ENCODE measurements at regions not wholly inside any gene's neighbourhood (a gene's known extent, or its start where the extent isn't known, plus 50 kb on each side); places are given as distances from the start of the nearest gene placed in this dataset.
"Not testable (repeated sequence)": the region's sequence is repeated elsewhere in the genome, so short reads cannot be mapped to it uniquely, and the experiment has no call there.

GRCh38 chr6:4447639-4448330, 312.4 kb upstream of the ECI2 start:
- no peak for DNase-seq

- DNase-seq: no peak
These were observed 311.6 kb upstream of the ECI2 start for GRCh38 chr6:4446982-4447381.

GRCh38 chr6:4441981-4442434, 306.6 kb upstream of the ECI2 start:
- no peak for DNase-seq

- no peak for DNase-seq
These were observed 303.8 kb upstream of the ECI2 start for GRCh38 chr6:4439159-4439558.

- no peak for DNase-seq
These were observed 302.0 kb upstream of the ECI2 start for GRCh38 chr6:4437342-4437741.

DNA sequence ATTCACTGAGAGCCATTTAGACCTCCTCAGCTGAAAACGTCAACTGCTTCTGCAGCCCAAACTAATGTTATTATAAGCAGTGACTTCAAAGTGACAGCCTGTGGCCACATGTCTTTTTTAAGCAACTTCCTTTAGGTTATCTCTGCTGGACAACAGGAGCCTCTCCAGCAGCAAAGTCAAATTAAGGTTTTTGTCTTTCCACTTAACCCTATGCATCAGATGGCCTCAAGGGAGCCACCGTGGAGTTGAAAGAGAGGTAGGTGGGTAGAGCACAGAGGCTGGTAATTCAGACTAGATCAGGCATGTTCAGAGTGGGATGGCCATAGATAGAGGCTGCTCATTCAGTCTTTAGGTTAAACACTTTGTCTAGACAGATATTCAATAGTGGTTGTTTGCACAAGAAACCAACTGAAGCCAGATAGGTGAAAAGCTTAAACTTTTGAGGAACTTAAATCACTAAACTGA, 300.6 kb upstream of the ECI2 start:
- DNase-seq: no peak

GRCh38 chr6:4434655-4435054, 299.3 kb upstream of the ECI2 start:
- DNase-seq: no peak

- no peak for DNase-seq
These were observed 297.8 kb upstream of the ECI2 start for GRCh38 chr6:4433199-4433598.

- DNase-seq: no peak
These were observed 291.6 kb upstream of the ECI2 start for GRCh38 chr6:4426968-4427367.

DNA sequence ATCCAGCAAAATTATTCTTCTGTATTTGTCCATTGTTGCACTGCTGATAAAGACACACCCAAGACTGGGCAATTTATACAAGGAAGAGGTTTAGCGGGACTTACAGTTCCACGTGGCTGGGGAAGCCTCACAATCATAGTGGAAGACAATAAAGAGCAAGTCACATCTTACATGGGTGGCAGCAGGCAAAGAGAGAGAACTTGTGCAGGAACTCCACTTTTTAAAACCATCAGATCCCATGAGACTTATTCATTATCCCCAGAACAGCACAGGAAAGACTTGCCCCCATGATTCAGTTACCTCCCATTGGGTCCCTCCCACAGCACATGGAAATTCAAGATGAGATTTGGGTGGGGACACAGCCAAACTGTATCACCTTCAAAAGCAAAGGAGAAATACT, 286.5 kb upstream of the ECI2 start:
- DNase-seq: no peak

DNA sequence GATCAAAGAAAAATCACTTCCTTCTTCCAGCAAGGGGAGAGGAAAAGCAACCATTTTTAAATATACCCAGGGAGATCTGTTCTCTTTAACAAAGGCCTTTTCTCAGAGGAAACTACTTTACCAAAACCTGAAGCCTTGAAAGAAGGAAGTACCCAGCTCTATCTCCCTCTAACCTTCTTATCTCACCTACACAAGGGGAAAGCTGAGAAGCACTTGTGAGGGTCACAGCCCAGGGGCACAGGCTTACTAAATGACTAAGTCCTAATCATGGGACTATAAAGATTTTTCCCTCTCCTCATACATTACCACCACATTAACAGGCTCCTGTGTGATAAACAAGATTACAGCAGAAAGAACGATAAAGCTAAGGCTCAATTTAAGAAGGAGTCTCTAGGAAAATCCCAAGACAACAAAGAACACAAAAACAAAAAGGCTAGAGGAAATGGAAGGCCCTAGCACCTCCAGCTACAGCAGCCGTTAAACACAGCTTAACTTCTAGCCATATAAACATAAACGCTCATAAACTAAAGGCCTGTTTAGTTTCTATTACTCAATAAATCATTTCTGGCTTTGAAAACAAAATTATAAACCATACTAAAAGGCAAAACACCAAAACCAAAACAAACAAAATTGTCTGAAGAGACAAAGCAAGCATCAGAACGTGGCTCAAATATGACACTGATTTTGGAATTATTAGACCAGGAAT, 284.9 kb upstream of the ECI2 start:
- no peak for DNase-seq

- DNase-seq: no peak
These were observed 280.2 kb upstream of the ECI2 start for GRCh38 chr6:4415549-4415948.

GRCh38 chr6:4414078-4414477, 278.7 kb upstream of the ECI2 start:
- not testable (repeated sequence) for DNase-seq

- DNase-seq: no peak
These were observed 277.7 kb upstream of the ECI2 start for GRCh38 chr6:4413073-4413472.

GRCh38 chr6:4412488-4412887, 277.1 kb upstream of the ECI2 start:
- no peak for DNase-seq

- no peak for DNase-seq
These were observed 276.7 kb upstream of the ECI2 start for GRCh38 chr6:4412077-4412476.

DNA sequence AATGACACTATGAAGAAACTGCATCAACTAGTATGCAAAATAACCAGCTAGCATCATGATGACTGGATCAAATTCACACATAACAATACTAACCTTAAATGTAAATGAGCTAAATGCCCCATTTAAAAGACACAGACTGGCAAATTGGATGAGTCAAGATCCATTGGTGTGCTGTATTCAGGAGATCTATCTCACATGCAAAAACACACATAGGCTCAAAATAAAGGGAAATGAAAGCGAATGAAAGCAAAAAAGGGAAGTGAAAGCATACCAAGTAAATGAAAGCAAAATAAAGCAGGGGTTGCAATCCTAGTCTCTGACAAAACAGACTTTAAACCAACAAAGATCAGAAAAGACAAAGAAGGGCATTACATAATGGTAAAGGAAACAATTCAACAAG, 272.3 kb upstream of the ECI2 start:
- not testable (repeated sequence) for DNase-seq

DNA sequence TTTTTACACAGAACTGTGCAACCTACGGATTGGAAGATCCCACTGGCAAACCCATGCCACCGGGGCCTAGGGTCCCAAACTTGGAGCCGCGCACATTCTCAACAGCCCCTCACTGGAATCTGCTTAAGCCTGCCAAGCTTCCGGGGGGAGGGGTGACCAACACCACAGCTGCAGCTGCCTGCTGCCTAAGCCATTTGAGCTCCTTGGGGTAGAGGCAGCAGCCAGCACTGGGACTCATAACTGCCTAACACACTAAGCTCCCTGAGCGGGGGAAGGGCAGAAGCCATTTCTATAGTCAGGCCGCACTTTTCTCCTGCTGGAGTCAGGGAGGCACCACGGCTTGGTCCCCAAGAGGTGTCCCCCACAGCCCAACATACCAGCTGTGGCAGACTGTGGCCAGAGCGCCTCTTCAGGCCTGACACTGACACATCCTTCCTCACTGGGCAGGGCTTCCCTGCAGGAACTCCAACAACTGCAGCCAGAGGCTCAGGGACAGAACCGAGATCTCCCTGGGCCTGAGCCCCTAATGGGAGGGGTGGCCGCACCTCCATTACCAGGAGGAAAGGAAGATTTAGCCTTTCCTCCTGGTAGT, 270.3 kb upstream of the ECI2 start:
- no peak for DNase-seq

- DNase-seq: no peak
These were observed 269.0 kb upstream of the ECI2 start for GRCh38 chr6:4404415-4404814.

- no peak for DNase-seq
These were observed 268.5 kb upstream of the ECI2 start for GRCh38 chr6:4403828-4404227.

DNA sequence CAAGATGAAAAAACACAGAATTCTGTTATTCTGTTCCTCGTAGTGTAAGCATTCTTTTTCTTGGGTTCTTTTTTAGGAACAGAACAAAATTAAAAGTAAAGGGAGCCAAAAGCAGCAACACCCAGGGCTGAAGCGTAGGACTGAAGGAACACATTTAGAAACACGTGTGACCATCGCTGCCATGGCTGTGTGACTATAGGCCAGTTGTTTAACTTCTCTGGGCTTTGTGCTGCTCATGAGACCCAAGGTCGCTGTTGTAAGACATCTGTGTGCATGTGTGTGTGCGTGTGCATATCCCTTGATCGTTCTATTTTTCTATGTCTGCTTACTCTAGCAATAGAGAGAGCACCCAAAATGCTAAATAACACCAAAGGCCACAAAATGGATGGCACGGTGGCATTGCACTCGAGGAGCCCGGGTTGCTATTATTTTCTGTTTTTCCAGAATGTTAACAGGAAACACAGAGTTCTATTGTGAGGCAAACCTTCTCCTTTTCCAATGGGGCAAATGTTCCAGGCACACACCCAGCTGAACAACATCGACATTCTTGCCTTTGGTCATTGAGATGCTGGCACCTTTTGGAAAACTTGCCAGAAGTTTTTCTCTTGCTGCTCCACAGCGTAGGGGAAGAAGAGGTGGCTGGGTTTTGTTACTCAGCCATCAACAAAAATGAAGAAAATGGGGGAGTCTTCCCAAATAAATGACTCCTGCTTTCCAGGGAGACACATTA, 267.8 kb upstream of the ECI2 start:
- no peak for DNase-seq

DNA sequence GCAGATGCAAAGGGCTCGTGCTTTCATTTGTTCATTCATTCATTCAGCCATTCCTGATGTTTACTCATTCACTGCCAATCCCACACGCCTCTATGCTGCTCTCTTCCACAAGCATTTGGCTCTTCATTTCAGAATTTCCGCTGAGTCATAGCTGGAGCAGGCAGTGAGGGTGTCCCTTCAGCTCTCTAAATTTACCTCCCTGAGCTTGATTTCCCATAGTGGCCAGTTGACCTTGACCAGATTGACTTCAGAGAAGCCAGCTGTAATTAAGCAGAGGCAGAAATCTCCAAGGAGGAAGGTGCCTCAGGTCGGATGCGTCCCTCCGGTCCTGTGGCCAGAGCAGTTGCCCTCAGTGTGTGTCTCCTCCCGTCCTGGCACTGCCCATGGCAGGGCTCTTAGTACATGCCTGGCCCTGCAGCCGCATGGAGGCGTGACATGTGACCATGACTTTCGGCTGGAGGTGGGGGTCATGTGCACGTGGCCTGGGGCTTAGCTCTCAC, 267.2 kb upstream of the ECI2 start:
- no peak for DNase-seq
